NCI-H82 (cell line): ENCODE measurements at regions not wholly inside any gene's neighbourhood (a gene's known extent, or its start where the extent isn't known, plus 50 kb on each side); places are given as distances from the start of the nearest gene placed in this dataset.

ENCODE experiments used
- DNase-seq: peaks from one replicate; lab custom pipeline; 2025; lab: John Stamatoyannopoulos, UW

DNA sequence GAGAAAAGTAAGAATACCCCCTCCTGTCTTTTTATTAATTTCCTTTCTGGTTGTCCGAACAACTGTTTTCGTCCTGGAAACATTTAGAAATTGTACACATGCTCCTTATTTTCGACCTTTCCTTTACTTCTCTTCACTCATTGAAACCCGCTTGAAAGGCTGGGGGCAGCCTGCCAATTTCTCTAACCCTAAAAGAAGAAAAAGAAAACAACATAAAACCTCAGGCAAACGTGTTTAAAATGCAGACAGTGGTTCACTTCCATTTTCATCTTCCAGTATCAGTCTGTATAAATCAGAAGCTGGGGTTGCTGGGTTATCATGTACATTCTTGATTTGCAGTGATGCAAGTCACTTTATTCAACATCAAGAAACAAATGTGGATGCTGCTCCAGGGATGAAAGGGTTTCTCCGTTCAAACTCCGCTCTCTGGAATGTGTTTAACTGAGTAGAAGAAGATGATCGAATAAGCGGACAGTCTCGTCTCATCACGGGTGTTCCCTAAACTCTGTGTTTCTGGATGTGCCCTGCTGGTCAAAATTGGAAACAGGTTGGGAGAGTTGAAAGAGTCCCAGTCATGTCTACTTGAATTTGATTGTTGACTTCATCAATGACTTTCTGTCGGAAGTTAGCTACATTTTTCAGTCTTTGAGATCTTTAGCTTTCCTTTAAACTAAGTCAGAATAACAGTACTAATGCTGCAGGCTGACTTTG, 1042.2 kb downstream of the BCL11B start:
- DNase-seq, result no peak

GRCh38 chr14:98230411-98230810, 1041.6 kb downstream of the BCL11B start:
- no peak for DNase-seq

- DNase-seq, result no peak
These were observed 1040.8 kb downstream of the BCL11B start for GRCh38 chr14:98231210-98231609.

- DNase-seq, result no peak
These were observed 1038.3 kb downstream of the BCL11B start for GRCh38 chr14:98233656-98234055.

GRCh38 chr14:98234208-98234607, 1037.8 kb downstream of the BCL11B start:
- DNase-seq, result no peak

- DNase-seq, result no peak
These were observed 1035.7 kb downstream of the BCL11B start for GRCh38 chr14:98236314-98236713.

DNA sequence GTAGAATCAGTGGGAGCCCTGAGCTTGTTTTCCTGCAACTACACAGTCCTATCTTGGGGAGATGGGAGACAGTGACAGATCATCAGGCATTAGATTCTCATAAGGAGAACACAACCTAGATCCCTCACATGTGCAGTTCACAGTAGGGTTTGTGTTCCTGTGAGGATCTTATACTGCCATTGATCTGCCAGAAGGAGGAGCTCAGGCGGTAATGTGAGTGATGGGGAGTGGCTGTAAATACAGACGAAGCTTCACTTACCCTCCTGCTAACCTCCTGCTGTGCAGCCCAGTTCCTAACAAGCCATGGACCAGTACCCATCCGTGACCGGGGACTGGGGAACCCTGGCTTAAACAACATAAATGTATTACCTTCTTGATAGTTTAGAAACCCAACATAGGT, 1034.1 kb downstream of the BCL11B start:
- no peak for DNase-seq

- no peak for DNase-seq
These were observed 1031.6 kb downstream of the BCL11B start for GRCh38 chr14:98240376-98240775.

DNA sequence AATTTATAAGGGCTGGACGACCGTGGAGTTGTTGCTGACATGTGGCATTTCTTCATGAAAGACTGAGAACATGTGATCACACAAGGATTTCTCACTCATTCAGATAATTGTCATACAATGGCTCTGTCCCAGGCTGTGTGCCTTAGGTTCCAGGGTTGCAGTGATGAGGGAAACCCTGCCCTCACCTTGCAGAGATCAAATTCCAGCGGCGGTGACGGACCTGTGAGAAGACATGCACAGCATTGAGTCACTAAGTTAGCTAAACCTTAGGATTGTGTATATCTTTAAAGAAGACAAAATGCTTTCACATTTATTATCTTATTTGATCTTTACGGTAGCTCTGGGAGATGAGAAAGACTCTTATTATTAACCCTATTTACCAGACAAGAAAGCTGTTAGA, 1029.1 kb downstream of the BCL11B start:
- DNase-seq, result no peak

DNA sequence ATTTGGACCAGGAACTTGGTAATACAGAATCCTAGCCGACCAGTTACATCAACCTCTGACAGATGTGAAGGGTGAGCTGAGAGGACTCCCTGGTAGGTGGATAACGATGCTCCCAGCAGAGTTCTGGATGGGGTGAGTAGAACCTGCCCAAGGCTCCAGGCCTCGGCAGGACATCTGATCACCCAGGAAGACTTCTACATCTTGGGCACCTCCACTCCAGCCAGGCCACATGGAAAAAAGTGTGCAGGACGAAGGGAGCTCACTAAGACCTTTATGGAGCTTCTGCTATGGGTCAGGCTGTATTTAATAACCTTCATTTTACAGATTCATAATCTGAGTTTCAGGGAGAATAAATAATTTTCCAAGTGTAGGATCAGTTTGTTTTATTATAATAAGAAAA, 1028.7 kb downstream of the BCL11B start:
- DNase-seq, result no peak

GRCh38 chr14:98244162-98244948, 1027.6 kb downstream of the BCL11B start:
- DNase-seq, result no peak

DNA sequence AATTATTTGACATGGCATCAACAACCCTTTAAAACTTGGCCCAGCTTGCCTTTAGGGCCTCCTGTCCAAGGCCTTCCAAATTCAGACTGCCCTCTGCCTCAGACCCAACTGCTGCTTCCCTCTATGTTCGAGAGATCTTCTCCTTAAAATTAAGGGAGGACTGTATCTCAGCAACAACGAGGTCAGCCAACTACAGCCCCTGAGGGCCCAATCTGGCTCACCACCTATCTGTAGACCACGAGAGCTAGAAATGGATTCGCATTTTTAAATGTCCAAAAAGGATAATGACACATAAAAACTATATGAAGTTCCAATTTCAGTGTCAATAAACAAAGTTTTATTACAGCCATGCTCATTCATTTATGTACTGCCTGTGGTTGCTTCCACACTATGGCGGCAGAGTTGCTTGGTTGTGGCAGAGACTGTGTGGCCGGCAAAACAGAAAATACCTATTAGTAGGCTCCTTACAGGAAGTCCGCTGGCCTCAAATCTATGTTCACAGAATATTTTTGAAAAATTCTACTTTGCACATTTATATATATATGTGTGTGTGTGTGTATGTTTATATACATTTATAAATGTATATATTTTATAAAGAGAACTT, 1026.9 kb downstream of the BCL11B start:
- no peak for DNase-seq

DNA sequence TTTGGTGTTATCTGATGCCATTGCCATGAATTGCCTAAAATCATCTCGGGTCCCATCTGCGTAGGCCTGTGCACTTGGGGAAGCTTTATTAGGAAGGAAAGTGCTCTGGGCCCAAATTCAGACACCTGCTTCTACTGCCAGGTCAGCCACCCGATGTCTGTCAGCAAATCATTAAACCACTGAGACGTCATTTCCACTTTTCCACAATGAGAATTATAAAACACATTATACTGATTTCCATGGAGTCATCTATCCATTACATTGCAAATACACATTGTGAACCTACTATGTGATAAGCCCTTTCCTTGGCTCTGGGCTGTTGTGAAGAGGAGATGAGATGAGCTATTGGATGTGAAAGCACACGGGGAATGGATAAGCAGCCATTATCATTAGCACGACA, 1022.9 kb downstream of the BCL11B start:
- DNase-seq, result no peak

DNA sequence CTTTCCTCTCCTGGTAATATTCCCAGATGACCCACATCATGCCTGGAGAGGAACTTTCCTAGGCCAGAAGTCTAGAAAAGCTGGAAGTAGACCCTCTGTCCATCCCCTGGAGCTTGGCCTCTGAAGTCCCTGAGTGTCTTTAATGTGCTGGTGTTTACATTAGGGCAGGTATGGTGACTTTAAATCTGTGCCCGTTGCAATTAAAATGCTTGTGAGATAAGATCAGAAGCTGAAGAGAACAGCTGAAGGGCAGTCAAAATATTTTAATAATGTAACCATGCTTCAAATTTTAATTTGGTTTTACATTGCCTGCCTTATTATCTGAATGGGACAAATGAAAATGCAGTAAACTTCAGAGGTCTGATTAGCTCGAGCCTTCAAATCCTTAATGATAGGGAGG, 1022.5 kb downstream of the BCL11B start:
- no peak for DNase-seq

GRCh38 chr14:98252820-98253219, 1019.2 kb downstream of the BCL11B start:
- no peak for DNase-seq

DNA sequence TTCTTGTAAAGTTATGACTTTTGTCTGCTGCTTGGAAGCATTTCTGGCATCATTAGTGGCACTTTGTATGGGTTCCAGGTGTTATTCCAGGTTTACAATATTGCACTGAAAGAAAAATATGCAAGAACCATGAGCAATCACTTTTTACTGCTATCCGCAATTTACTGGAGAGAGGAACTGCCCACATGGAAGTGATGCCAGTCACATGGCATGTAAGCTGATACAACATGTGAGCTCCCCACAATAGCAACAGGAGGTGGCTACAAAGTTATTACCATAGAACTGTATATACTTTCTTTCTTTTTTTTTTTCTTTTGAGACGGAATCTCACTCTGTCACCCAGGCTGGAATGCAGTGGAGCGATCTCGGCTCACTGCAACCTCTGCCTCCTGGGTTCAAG, 1012.1 kb downstream of the BCL11B start:
- DNase-seq, result no peak

DNA sequence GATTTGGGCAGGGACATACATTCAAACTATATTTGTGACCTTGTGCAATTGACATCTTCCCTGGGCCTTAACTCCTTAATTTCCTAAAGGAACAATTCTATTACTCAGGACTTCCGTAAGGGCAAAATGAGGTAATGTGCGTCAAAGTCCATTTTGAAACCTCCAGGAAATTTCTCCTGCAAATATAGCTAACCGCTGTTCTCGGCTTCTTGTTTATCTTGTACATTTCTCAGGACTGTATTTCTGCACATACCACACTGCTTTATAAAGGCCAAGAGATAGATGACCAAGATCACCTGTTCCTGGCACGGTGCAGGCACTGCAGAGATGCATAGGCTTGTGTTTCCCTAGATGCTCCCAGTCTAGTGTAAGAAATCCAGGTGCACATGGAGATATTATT, 1009.4 kb downstream of the BCL11B start:
- no peak for DNase-seq

GRCh38 chr14:98269533-98269932, 1002.5 kb downstream of the BCL11B start:
- DNase-seq, result no peak

GRCh38 chr14:98270201-98270600, 1001.8 kb downstream of the BCL11B start:
- no peak for DNase-seq

DNA sequence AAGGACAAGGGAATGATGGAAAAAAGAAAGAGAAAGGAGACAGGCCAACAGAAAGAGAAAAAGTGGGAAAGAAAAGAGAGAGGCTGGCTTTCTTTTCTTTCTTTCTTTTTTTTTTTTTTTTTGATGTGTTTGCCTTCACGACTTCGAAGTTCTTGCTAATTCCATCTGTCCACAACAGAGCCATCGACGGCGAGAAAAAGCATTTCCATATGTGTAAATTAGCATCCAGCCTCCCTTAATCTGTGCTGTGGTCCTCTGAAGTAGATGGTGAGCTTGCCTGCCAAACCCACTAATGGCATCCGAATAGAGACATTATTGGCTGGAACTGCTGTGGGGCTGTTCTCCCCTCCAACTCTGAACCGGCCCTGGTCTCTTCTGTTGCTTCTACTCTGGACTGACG, 997.4 kb downstream of the BCL11B start:
- no peak for DNase-seq

GRCh38 chr14:98278800-98279199, 993.2 kb downstream of the BCL11B start:
- DNase-seq, result no peak

DNA sequence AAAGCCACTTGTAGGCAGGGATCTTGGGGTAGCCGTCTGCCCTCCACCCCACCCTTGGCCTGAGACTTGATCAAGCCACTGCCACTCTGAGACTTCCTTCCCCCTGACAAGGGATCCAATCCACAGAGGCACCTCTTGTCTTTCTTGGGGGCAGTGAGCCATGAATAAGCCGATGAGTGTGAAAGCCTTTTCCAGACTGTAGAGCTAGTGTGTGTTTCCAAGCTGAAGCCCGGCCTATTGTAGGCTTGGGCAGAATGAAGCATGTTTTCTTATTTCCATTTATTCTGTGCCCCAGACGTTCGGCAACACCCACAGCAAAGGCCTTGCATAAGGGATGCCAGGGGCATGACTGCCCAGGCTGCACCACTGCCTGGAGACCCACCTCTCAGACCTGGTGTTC, 991.6 kb downstream of the BCL11B start:
- no peak for DNase-seq

- DNase-seq, result no peak
These were observed 983.2 kb downstream of the BCL11B start for GRCh38 chr14:98288825-98289224.
